C1 segment of cervical spinal cord (tissue), 14 donors: ENCODE measurements at regions not wholly inside any gene's neighbourhood (a gene's known extent, or its start where the extent isn't known, plus 50 kb on each side); places are given as distances from the start of the nearest gene placed in this dataset.
"Not testable (repeated sequence)": the region's sequence is repeated elsewhere in the genome, so short reads cannot be mapped to it uniquely, and the experiment has no call there.

ENCODE experiments used
- DNase-seq, 14 donors: peaks; one replicate each; lab custom pipeline; 2025; lab: John Stamatoyannopoulos, UW

DNA sequence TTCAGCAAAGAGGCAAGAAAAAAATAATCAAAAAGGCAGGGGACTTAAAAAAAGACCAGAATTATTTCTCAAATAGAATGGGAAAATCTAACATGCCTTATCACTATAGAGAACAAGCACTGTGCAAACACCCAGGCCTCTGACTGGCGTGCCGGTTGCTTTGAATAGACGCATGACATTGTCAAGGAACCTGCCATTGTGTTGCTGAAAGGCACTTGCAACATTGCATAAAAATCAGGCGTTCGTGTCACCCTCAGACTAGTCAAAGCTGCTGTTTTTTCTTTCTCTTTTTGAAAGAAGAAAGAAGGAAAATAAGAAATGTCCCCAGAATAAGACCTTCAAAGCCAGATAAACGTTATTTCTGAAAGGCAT is 549.3 kb upstream of the CADM1 start:
- DNase-seq = no peak

DNA sequence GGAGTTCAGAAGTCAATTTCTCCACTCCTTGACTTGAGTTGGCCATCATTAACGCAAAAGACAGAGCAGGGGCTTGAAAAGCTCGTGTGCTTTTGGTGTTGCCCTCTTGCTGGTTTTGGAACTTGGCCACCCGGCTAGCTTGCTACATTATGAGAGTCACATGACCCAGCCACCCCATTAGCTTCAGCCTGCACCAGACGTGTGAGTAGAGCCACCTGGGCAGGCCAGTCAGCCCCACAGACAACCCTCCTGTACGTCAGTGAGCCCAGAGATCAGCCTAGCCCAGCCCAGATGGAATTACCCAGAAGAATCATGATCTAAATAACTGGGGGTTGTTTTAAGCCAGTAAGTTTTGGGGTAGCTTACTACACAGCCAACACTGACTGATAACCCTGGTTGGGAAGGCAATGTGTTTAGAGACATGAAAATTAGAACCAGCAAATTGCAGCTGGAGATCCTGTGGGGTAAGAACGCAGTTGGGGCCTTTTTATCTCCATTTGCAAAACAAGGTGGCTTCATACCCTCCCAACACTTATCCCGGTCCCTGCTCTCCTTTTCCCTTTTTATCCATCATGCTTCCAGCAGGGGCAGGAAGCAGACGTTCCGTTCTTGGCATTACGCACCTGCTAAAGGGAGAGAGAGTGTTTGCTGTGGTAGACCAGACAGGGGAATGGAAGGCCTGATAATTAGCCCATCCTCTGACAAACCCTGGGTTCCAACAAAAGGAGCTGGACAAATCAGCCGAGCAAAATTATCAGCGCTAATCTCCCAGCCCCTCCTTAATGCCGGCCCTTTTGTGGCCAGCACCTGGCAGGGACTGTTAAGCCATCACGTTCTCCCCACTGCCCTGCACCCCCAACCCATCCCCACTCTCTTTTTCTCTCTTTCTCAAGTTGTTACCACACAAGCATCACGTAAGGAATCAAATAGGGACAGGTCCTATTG is 548.7 kb upstream of the CADM1 start:
- no peak for DNase-seq

DNA sequence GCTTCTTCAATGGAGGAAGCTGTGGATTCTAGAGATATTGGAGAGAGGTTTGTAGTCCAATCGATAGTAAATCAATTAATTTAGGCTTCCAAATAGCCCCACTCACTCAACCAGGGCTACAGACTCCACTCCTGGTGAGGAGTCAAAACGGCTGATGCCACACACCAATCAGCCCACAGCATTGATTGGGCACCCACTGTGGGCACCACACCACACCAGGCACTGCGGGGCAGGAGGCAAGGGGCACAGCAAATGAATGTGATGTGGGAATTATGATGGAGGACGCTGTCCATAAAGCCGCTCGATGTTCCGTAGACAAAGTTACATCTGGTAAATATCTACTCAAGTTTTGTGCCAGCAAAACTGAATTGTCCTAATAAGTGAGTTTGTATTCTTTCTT is 547.3 kb upstream of the CADM1 start:
- DNase-seq = no peak

DNA sequence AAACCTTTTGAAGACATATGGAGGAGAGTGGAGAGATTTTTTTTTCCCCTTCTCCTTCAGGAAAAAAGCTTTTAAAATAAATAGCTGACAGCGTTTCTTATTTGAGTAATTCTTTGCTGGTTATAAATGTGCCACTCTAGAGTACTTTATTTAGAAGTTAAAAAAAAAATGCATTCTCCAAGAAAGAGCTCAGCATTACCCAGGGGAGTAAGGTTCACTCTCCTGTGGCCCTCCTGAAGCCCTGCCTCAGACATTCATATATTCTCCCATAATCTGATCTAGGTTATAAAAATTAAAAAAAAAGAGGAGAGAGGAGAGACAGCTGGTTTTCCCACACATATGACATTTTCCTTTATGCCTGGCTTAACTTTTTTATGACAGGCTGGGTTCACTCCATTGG is 545.2 kb upstream of the CADM1 start:
- DNase-seq = no peak

DNA sequence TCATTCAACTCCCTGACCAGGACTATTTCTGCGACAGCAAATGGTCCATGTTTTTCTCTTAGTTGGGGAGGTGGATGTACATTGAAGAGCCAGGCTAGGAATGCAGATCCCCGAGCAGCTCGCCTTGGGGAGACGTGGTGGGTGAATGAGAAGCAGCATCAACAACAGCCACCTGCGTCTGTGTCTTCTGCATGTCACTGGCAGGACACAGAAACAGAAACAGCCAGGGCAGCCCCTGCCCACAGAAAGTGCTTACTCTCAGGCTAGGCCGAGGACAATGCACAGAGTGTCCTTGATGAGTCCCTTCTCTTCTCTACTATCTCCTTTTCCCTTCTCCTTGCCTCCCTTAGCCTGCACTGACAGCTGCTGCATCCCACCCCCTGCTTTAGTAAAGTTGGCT is 541.9 kb upstream of the CADM1 start:
- no peak for DNase-seq

DNA sequence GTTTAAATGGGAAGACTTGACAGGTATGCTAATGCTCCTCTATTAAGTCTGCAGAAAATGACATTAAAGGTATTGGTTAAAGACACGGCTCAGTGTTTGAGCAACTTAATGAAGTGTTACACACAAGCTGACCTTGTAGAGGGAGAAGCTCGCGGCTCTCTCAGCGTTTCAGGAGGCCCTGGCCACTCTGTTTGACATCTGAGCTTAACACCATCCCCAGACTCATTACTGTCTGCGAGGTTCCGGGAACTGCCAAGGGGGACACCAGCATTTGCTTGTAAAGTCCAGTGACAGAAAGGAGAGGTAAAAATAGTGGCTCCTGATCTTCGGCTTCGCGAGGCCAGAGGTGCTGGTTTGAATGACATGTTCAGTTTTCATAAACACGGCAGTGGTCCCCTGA is 540.7 kb upstream of the CADM1 start:
- DNase-seq = no peak

DNA sequence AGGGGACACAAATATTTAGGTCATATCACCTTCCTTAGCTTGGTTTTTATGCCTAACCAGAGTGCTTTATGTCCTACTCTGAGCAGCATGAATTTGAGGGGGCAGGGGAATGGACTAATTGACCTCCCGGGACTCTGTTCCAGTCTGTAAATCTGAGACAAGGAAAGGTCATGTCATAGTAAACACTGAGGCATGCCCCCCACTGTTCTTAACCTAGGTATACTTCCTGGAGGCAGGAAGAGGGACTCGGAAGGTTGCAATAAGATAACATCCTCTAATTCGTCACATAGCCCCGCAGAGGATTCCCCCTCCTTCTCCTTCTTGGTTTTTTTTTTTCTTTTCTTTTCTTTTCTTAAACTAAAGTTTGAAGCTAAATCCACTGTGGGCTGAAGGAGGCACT is 540.3 kb upstream of the CADM1 start:
- no peak for DNase-seq

DNA sequence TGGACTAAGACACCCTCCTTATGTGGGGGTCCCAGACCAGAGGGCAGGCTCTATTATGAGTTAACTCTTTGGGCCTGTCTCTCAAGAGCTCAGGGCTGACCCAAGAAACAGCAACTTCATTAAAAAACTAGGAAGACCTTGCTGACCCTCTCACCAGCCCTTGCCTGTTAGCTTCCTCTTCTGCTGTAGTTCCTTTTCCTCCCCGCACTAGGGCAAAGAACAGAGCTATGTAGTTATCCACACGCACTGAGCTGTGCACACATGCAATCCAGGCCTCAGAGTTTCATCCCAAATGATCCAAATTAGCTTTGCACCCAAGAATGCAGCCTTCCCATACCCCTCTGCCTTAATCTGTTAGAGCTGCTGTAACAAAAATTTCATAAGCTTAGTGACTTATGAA is 539.6 kb upstream of the CADM1 start:
- DNase-seq = no peak

DNA sequence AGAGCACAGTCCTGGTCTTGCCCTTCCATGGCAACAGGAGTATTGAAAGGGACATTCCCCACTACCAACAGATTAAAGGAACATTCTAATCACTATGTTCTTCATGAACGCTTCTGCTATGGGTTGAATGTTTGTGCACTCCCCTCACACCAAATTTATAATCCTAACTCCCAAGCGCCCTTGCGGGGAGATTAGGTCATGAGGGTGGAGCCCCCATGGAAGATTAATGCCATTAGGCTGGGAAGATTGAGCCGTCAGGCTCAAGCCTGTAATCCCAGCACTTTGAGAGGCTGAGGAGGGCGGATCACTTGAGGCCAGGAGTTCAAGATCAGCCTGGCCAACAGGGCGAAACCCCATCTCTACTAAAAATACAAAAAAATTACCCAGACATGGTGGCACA is 538.8 kb upstream of the CADM1 start:
- DNase-seq = not testable (repeated sequence)

DNA sequence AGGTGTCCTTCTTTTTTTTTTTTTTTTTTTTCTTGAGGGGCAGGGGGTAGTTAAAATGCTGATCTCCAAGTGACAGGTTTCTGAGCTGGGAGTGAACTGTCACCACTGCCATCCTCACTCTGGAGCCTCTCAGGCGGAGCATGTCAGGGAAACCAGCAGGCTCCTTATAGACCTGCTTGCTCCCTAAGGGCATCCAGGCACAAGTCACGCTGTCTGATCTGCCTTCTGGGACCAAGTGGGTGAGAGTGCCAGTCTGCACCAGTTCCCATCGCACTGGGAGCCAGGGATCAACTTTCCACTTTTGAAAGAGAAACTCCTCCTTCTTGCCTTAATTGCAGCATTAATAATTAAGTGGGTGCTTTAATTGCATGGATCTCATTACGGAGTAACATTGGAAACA is 537.9 kb upstream of the CADM1 start:
- DNase-seq = no peak

DNA sequence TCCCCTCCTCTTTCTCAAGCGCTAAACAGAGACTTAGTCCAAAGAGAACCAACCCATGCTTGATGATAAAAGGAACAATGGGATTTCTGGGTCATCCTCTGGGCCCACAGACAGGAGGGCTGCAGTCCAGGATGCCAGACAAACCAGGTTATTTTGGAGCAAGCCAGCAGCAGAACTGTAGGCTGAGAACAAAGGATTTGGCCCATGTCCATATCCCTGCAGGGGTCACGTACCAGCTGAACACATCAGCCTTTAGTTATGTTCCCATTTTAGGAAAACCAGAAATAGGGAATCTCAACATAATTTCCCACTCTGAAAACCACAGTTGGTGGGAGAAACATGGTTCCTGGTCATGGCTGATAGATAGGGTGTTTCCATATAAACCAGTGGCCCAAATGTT is 533.6 kb upstream of the CADM1 start:
- no peak for DNase-seq

DNA sequence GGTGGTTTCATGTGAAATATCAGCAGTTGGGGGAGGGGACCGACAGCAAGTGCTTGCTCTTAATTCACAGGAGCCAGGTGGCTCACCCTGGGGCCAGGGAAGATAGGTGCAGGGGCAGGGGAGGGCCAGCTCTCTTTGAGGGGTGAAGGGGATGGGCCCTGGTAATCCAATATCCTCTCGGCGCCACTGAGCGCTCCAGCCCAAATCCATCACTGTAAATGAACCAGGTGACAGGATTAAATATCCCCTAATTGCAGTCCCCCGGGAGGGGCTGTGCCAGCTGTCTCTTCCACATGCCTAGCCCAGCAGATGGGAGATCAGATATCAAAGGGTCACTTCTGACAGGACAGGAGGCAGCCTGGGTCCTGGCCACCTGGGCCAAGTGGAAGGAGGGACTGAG is 531.8 kb upstream of the CADM1 start:
- peak in 1 of 14 donors; percentile 6 for DNase-seq

DNA sequence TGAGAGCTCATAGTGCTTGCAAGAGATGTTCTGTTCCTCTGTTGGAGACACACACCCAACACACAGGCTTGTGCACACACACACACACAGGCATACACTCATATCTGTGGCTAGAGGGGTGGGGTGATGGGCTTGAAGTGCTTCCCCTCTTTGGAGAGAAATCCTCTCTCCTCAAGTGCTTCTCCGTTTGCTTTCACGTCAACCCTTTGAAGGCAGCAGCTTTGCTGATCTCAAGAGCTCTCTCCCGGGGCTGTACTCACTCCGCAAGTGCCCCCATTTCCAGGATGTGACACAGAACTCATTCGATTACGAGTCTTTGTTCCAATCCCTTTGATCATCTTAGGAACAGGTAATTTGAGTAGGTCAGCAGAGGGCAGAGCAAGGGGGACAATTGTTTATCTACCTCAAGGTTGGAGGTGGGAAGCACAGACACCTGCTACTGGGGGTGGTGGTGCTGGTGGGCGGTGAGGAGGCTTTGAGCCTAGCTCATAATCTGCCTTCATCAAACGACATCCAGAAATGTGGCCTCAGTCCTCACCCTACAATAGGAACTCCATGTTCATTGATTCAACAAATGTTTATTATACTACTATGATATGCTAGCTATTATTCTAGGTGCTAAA is 529.8 kb upstream of the CADM1 start:
- no peak for DNase-seq

DNA sequence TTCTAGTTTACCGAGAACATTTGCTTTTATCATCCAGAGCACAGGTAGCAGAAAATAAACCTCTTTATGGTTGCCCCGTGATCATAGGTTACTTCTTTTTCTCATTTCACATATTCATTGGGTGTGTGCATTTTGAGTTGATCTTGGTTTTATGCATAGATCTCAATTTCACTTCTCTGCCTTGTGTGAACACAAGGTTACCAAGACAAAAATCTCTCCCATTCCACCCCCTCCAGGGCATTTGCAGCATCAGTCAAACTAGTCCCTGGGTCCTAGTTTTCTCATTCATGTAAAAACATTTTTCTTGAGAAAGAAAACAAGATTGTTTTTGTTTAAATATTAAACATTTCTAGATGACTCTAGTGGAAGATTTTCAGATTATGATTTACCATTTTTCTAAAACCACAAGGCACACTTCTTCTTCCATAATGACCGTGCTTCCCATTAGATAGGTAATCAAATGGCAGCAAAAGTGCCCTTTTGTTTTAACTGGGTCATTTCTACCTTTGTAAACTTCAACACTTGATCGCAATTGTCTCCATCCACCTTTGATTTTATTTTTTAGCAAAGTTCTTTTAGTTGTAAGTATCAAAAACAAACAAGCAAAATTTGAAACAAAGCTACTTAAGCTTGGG is 526.6 kb upstream of the CADM1 start:
- DNase-seq = no peak

DNA sequence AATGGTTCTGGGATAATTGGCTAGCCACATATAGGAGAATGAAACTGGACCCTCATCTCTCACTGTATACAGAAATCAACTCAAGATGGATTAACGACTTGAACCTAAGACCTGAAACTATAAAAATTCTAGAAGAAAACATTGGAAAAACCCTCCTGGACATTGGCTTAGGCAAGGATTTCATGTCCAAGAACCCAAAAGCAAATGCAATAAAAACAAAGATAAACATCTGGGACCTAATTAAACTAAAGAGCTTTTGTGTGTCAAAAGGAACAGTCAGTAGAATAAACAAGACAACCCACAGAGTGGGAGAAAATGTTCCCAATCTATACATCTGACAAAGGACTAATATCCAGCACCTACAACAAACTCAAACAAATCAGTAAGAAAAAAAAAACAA is 524.3 kb upstream of the CADM1 start:
- not testable (repeated sequence) for DNase-seq

DNA sequence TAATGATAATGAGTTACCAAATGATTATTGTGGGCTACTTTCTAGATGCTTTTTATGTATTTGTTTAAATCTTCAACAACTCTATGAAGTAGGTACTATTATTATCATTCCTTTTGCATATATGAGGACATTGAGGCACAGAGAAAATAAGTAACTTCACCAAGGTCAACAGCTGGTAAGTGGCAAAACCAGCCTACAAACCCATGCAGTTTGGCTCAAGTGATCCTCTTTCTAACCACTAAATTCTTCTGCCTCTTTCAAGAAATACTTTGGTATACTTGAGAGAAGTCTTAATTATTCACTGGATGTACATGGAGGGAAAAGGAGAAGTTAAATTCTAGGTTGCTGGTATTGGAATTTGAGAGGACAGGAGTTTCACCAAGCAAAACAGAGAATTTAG is 495.2 kb upstream of the CADM1 start:
- no peak for DNase-seq

DNA sequence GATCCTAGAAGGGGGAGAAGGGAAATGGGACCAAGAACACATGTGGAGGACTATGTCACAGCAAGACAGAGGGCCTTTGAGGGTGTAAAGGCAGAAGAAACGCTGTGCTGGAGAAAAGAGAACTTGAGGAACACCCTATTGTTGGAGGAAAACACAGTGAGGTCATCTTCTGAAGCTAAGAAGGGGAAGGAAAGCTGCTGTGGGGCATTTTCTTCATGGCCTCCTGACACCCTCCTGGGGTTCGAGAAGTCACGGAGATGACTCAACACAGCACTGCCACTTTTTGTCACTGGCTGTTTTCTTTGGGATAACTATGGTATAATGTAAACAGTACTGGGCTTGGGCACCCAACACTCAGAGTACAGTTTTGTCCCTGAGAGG is 492.6 kb upstream of the CADM1 start:
- no peak for DNase-seq

DNA sequence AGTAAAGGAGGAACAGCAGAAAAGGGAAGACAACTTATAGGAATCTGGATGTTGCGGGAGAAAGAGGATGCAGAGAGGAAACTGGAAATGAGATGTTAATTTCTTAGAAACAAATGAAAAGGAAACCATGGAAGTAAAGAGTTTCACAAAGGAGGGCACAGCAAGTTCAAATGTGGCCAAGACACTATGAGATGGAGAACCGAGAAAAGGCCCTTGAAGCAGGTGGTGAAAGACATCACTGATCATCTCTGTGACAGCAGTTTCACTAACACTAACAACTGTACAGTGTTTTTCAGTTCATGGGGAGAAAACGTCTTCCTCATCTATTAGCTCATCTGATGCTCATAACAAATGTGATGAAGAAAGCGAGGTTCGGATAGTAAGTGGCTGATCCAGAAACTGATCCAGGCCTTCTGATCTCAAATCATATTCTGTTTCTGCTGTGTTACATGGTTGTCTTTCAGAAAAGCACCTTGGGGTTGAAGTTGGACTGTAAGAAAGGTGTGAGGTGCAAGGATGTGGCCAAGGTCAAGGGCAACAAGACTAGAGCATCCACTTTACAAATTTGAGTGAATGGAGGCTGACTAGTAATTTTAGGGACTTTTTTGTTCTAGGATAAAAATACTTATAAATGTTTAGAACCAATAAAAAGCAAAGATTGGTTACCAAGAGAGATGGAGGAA is 492.1 kb upstream of the CADM1 start:
- DNase-seq = no peak

DNA sequence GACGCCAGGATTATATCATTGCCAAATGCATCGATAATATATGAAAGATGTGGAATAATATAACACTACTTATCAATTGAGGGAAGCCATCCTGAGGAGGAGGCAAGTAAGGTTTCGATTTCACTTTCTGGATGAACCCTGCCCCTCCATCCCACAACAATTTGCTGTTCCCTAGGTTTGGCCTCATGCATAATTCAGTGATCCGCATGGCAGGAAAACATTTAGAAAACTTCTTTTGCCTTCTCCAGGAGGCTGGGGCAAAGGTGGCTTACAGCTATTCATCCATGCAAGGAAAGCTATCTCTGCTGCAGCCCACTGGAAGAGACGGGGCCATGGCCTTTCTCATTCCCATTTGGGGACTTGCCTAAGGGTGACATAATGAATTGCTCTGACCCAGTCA is 489.4 kb upstream of the CADM1 start:
- no peak for DNase-seq

DNA sequence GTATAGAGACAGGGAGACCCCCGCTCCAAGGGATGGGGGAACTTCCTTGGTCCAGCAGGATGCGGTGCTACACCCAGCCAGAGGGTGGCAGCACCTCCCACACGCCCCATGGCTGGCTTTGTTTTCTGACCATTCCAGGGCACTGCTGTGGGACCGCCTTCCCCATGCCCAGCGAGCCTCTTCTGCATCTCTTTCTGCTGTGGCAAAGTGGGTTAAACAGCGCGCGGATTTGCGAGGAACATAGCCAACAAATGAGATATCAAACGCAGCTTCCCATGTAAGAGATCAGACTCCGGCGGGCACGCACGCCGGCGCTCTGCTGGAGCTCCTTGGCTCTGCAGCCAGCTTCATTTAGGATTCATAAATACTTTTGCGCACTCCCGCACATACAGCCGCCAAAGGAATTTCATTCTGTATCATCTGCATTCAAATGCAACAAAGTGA is 485.8 kb upstream of the CADM1 start:
- peak in 1 of 14 donors; percentile 24 for DNase-seq

DNA sequence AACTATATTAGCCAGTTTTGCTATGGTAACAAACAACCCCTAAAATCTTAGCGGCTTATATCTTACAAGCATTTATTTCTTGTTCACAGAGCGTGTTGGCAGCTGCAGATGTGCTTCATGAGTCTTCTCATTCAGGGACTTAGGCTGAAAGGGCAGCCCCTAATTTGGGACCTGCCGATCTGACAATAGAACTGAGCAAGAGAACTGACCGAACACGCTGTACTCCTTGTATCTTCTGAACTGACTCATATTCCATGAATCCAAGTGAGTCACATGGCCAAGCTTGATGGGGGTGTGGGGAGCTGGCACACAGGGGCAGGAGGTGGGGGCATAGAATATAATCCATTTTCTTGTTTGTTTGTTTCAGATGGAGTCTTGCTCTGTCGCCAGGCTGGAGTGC is 481.7 kb upstream of the CADM1 start:
- no peak for DNase-seq

DNA sequence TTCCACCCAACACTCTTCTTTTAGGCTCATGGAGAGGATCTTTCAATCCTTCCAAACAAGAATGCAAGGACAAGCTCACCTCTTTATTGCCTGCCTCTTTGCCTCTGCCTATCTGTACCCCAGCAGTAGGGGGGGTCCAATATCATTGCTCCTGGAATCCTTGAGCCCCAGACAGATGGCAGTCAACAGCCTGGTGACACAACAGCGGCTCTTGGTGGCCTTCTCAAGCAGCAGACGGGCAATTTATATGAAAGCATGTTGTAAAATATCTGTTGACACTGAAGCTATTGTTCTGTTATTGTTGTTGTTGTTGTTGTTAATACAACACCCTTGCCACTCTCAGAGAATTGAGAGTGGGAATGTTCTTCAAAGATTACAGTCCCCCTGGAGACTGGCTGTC is 480.0 kb upstream of the CADM1 start:
- no peak for DNase-seq
